WTC11 (cell line): ENCODE measurements at regions not wholly inside any gene's neighbourhood (a gene's known extent, or its start where the extent isn't known, plus 50 kb on each side); places are given as distances from the start of the nearest gene placed in this dataset.

ENCODE experiments used
- ATAC-seq: fragments of 200-7000 bp; cut with Tn5 transposase; 2 replicates; pipeline ENCODE4 v1.10.0; 2021; ENCODE audit warnings: mild to moderate bottlenecking, moderate library complexity
- CTCF ChIA-PET: fragments of 300-600 bp; sonication (Branson Sonifier 250); formaldehyde crosslinking; loops from one replicate; lab custom pipeline; 2021; ENCODE audit warnings: antibody characterized with exemption; lab: Charles Lee
- POLR2A ChIA-PET: fragments of 350-600 bp; sonication (Branson Sonifier 250); formaldehyde crosslinking; loops from one replicate; lab custom pipeline; 2021; ENCODE audit warnings: antibody characterized with exemption; lab: Charles Lee
- DNase-seq: peaks from one replicate; pipeline ENCODE4 v3.0.0; 2021; ENCODE audit warnings: low spot score
- H3K27ac Mint-ChIP-seq: 2 replicates; pipeline ENCODE4 v1.8.0; 2021; ENCODE audit warnings: mixed read lengths
- H3K27me3 Mint-ChIP-seq: 2 replicates; pipeline ENCODE4 v1.8.0; 2021; ENCODE audit warnings: low read depth, mild to moderate bottlenecking, moderate library complexity, mixed read lengths
- H3K36me3 Mint-ChIP-seq: 2 replicates; pipeline ENCODE4 v1.8.0; 2021; ENCODE audit warnings: mixed read lengths
- H3K4me1 Mint-ChIP-seq: 2 replicates; pipeline ENCODE4 v1.8.0; 2022; ENCODE audit warnings: mixed read lengths
- H3K4me3 Mint-ChIP-seq: 2 replicates; pipeline ENCODE4 v1.8.0; 2021; ENCODE audit warnings: mild to moderate bottlenecking, moderate library complexity, mixed read lengths
- H3K9me3 Mint-ChIP-seq: 2 replicates; pipeline ENCODE4 v1.8.0; 2021; ENCODE audit warnings: mixed read lengths
- AFF4 ChIP-seq: sonication (generic); formaldehyde crosslinking; IDR thresholded peaks from 2 replicates; pipeline ENCODE4 v1.8.1; 2023; ENCODE audit warnings: mild to moderate bottlenecking, missing genetic modification reagents, borderline replicate concordance
- AR ChIP-seq: fragments of 250-450 bp; sonication (Bioruptor Pico); IDR thresholded peaks from 2 replicates; pipeline ENCODE4 v1.9.0; 2021; ENCODE audit warnings: mild to moderate bottlenecking
- ETV6 ChIP-seq: sonication (generic); formaldehyde crosslinking; IDR thresholded peaks from 2 replicates; pipeline ENCODE4 v1.8.1; 2022; ENCODE audit warnings: mild to moderate bottlenecking, missing genetic modification reagents
- FOXK1 ChIP-seq: sonication (generic); formaldehyde crosslinking; IDR thresholded peaks from 2 replicates; pipeline ENCODE4 v1.8.0; 2022; ENCODE audit warnings: mild to moderate bottlenecking, moderate library complexity, missing genetic modification reagents
- MXD4 ChIP-seq: fragments of 250-450 bp; sonication (Bioruptor Pico); IDR thresholded peaks from 2 replicates; pipeline ENCODE4 v1.8.0; 2021; ENCODE audit warnings: mild to moderate bottlenecking, moderate library complexity, borderline replicate concordance
- MYBL2 ChIP-seq: sonication (generic); formaldehyde crosslinking; IDR thresholded peaks from 2 replicates; pipeline ENCODE4 v1.8.1; 2023; ENCODE audit warnings: mild to moderate bottlenecking, moderate library complexity, missing genetic modification reagents
- OVOL2 ChIP-seq: fragments of 250-450 bp; sonication (Bioruptor Pico); IDR thresholded peaks from 2 replicates; pipeline ENCODE4 v1.9.0; 2021; ENCODE audit warnings: mild to moderate bottlenecking, borderline replicate concordance
- SMAD4 ChIP-seq: sonication (generic); formaldehyde crosslinking; IDR thresholded peaks from 2 replicates; pipeline ENCODE4 v1.8.0; 2022; ENCODE audit warnings: mild to moderate bottlenecking, missing genetic modification reagents
- USF1 ChIP-seq: sonication (generic); formaldehyde crosslinking; IDR thresholded peaks from 2 replicates; pipeline ENCODE4 v1.8.0; 2022; ENCODE audit warnings: mild to moderate bottlenecking, missing genetic modification reagents
- ZNF425 ChIP-seq: fragments of 250-450 bp; sonication (Bioruptor Pico); conservative IDR thresholded peaks from 2 replicates; pipeline ENCODE4 v1.9.0; 2021; ENCODE audit warnings: mild to moderate bottlenecking
- ZNF512 ChIP-seq: sonication (generic); formaldehyde crosslinking; IDR thresholded peaks from 2 replicates; pipeline ENCODE4 v1.8.1; 2022; ENCODE audit warnings: missing genetic modification reagents, borderline replicate concordance
- TF ChIP-seq, protein P1 (sequence below): fragments of 250-450 bp; sonication (Bioruptor Pico); IDR thresholded peaks from 2 replicates; pipeline ENCODE4 v1.9.0; 2021; ENCODE audit warnings: mild to moderate bottlenecking
- TF ChIP-seq, protein P2 (sequence below): sonication (generic); formaldehyde crosslinking; IDR thresholded peaks from 2 replicates; pipeline ENCODE4 v1.8.0; 2022; ENCODE audit warnings: mild to moderate bottlenecking, missing genetic modification reagents

DNA sequence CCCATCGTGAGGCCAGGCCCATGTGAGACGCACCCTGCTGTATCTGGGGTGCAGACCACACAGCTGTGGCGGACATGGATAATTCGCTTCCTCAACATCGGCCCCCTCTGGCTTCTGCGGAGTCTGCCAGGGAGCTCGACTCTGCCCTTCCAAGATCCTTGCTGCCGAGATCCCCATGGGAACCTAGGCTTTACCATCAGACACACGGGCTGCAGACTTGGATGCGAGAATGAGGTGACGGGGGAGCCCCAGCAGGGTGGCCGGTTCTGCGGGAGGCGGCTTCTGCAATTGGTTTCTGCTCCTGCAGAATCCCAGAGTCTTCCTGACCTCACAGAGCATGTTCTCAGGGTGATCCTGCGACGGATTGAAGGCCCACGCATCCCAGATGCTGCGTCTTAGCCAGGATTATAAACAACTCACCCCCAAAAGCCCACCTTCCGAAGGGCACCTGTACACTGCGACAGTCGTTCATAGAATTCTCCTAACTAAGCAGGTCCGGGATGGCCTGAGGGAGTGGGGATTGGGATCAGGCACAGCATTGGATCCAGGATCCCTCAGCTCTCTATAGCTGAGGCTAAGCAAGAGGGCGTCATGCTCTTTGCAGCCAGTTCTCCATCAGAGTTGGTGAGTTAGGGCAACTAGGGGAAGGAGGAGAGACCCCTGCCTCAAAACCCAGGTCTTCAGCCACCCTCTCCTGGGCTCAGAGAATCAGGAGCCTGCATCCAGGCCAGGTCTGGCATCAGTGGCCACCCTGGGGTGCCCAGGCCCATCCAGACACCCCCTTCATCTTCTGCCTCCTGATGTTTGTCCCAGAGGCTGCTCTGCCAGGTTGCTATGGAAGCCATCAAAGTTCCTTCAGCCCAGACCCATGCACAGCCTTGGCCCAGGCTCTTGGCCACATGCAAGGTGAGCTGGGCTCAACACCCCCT, 74.7 kb upstream of the SNTG2 start (continued):
- TF ChIP-seq SMAD4 (CRISPR knock-in tag) (no peak), OVOL2 (CRISPR knock-in tag) (no peak), FOXK1 (no peak)

DNA sequence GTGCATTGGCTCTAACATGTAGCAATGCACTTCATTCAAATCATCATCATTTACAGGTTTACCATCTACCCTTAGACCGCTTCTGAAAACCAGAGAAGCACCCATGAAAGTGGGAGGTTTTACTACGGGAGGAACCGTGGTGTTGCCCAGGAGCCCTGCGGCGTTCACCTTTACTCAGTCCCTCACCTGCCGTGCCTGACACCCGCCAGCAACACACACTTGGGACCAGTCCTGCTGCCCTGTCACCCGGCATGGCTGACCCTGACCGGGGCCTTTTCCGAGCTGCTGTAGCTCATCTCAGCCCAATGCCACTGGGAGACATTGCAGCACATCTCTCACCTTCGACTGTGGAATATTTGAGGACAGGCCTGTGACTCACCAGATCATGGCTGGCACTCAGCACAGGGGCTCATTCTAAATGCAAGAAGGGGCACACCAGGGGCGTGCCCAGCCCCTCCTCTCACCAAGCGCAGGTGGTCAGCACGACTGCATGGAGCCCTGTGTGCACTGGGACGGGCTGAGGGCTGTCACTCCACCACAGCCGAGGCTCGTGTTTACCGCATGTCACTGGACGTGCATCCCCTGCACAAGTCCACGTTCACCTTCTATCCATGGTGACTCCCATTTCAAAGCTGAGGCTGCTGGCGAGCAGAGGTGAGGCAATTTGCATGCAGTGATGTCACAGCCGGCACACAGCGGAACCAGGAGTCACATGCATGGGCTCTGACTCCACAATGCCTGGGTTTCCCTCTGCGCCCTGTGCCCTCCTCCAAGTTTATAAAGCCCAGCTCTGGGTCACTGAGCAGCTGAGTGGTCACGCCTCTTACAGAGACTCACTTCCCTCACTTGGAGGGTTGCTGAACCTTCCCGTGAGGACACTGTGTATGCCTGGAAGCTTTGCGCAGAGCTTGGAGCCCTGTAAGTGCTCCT, 76.7 kb upstream of the SNTG2 start:
- peaks cover 36% of the 10 kb centered on the region for H3K27me3 Mint-ChIP-seq
- no peak for ATAC-seq
- POLR2A ChIA-PET: no interaction called here
- H3K4me1 Mint-ChIP-seq: peaks cover 9% of the 10 kb centered on the region
- H3K27ac Mint-ChIP-seq: no peak overlapping the region
- CTCF ChIA-PET: no interaction called here
- H3K4me3 Mint-ChIP-seq: no peak overlapping the region
- H3K36me3 Mint-ChIP-seq: no peaks in the 10 kb centered on the region
- DNase-seq: no peak
- peaks cover 3% of the 10 kb centered on the region; the same call in 1 of the 2 replicates for H3K9me3 Mint-ChIP-seq
- no peak for TF ChIP-seq AFF4 (CRISPR knock-in tag)
- no peak for TF ChIP-seq USF1 (CRISPR knock-in tag)
- TF ChIP-seq ETV6 (CRISPR knock-in tag): no peak
- no peak for TF ChIP-seq MXD4
- TF ChIP-seq AR: no peak
- TF ChIP-seq ZNF512 (CRISPR knock-in tag): no peak
- TF ChIP-seq, protein P1, sequence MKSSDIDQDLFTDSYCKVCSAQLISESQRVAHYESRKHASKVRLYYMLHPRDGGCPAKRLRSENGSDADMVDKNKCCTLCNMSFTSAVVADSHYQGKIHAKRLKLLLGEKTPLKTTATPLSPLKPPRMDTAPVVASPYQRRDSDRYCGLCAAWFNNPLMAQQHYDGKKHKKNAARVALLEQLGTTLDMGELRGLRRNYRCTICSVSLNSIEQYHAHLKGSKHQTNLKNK (CRISPR knock-in tag): no peak
- TF ChIP-seq, protein P2, sequence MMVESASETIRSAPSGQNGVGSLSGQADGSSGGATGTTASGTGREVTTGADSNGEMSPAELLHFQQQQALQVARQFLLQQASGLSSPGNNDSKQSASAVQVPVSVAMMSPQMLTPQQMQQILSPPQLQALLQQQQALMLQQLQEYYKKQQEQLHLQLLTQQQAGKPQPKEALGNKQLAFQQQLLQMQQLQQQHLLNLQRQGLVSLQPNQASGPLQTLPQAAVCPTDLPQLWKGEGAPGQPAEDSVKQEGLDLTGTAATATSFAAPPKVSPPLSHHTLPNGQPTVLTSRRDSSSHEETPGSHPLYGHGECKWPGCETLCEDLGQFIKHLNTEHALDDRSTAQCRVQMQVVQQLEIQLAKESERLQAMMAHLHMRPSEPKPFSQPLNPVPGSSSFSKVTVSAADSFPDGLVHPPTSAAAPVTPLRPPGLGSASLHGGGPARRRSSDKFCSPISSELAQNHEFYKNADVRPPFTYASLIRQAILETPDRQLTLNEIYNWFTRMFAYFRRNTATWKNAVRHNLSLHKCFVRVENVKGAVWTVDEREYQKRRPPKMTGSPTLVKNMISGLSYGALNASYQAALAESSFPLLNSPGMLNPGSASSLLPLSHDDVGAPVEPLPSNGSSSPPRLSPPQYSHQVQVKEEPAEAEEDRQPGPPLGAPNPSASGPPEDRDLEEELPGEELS (CRISPR knock-in tag): no peak
- no peak for TF ChIP-seq ZNF425 (CRISPR knock-in tag)
- TF ChIP-seq MYBL2 (CRISPR knock-in tag): no peak
